ENCODE measurements at regions not wholly inside any gene's neighbourhood (a gene's known extent, or its start where the extent isn't known, plus 50 kb on each side); places are given as distances from the start of the nearest gene placed in this dataset.
"Not testable (repeated sequence)": the region's sequence is repeated elsewhere in the genome, so short reads cannot be mapped to it uniquely, and the experiment has no call there.

DNA sequence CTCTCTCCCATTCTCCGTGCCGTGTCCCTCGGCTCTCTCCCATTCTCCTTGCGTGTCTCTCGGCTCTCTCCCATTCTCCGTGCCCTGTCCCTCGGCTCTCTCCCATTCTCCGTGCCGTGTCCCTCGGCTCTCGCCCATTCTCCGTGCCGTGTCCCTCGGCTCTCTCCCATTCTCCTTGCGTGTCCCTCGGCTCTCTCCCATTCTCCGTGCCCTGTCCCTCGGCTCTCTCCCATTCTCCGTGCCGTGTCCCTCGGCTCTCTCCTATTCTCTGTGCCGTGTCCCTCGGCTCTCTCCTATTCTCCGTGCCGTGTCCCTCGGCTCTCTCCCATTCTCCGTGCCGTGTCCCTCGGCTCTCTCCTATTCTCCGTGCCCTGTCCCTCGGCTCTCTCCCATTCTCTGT lies 94.6 kb upstream of the FRG1 start:
- H3K27ac Mint-ChIP-seq; DNase-seq; H3K9me3 Mint-ChIP-seq; H3K4me3 Mint-ChIP-seq; H3K4me1 Mint-ChIP-seq; H3K36me3 Mint-ChIP-seq (ENCODE audit: low read depth); intact Hi-C loops (cut with micrococcal nuclease); H3K27me3 Mint-ChIP-seq: not testable (repeated sequence)

DNA sequence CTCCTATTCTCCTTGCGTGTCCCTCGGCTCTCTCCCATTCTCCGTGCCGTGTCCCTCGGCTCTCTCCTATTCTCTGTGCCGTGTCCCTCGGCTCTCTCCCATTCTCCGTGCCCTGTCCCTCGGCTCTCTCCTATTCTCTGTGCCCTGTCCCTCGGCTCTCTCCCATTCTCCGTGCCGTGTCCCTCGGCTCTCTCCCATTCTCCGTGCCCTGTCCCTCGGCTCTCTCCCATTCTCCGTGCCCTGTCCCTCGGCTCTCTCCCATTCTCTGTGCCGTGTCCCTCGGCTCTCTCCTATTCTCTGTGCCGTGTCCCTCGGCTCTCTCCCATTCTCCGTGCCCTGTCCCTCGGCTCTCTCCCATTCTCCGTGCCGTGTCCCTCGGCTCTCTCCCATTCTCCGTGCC lies 94.1 kb upstream of the FRG1 start:
- H3K4me3 Mint-ChIP-seq; H3K4me1 Mint-ChIP-seq; H3K9me3 Mint-ChIP-seq; DNase-seq; H3K36me3 Mint-ChIP-seq (ENCODE audit: low read depth); H3K27me3 Mint-ChIP-seq; intact Hi-C loops (cut with micrococcal nuclease); H3K27ac Mint-ChIP-seq: not testable (repeated sequence)

DNA sequence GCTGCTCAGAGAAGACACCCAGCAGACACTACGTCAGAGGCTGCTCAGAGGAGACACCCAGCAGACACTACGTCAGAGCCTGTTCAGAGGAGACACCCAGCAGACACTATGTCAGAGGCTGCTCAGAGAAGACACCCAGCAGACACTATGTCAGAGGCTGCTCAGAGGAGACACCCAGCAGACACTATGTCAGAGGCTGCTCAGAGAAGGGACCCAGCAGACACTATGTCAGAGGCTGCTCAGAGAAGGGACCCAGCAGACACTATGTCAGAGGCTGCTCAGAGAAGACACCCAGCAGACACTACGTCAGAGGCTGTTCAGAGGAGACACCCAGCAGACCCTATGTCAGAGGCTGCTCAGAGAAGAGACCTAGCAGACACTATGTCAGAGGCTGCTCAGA lies 92.0 kb upstream of the FRG1 start:
- H3K27ac Mint-ChIP-seq; intact Hi-C loops (cut with micrococcal nuclease); H3K4me3 Mint-ChIP-seq; H3K27me3 Mint-ChIP-seq; H3K9me3 Mint-ChIP-seq; H3K36me3 Mint-ChIP-seq (ENCODE audit: low read depth); H3K4me1 Mint-ChIP-seq: not testable (repeated sequence)
- DNase-seq = peak; percentile 59

DNA sequence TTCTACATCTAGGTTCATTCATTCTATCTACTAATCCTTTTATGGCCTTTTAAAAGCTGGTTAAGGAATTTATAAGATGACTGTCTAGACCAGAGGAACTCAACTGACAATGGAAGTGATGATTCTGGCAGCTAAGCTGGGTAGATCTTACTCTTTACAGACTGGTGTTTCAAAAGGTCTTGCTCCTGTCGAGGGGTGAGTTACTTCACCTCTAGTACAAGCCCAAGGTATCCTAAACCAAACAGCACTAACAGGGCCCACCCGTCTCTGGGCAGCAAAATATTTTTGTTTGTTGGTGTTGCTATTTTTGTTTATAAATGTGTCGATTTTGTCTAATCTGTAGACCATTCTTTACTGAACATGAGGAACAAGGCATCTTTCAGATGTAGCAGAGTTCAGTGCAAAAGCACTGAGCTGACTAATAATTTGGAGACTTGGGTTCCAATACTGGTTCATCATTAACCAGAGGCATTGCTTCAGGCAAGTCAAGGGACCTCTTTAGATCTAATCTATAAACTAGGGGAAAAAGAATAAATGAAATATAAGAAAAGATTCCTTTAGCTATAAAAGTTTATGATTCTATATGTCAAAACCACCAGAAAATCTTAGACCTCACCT lies 90.3 kb upstream of the FRG1 start:
- no peak overlapping the region for H3K27ac Mint-ChIP-seq
- H3K27me3 Mint-ChIP-seq = no peaks in the 10 kb centered on the region
- no peak overlapping the region for H3K4me3 Mint-ChIP-seq
- no peaks in the 10 kb centered on the region for H3K4me1 Mint-ChIP-seq
- no peaks in the 10 kb centered on the region for H3K36me3 Mint-ChIP-seq (ENCODE audit: low read depth)
- intact Hi-C loops (cut with micrococcal nuclease) = no loop called here
- no peak for DNase-seq
- peaks cover 5% of the 10 kb centered on the region for H3K9me3 Mint-ChIP-seq

DNA sequence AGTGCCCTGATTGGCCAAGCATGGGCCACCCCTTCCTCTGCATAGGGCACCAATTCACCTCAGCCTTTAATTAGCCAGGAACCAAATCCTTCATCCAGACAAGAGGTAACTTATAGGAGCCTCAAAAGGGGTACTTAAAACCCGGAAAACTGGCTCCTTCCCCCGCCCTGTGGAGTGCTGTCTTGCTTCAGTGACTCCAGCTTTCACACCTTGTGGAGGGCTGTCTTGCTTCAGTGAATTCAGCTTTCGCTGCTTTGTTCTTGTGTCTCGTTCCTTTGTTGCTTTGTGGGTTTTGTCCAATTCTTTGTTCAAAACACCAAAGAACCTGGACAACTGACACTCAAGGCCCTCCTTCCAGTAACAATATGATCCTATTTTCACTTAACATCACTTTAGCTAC lies 82.2 kb upstream of the FRG1 start:
- no peaks in the 10 kb centered on the region for H3K4me1 Mint-ChIP-seq
- DNase-seq = no peak
- peaks cover 6% of the 10 kb centered on the region for H3K9me3 Mint-ChIP-seq
- H3K27ac Mint-ChIP-seq = no peak overlapping the region
- H3K4me3 Mint-ChIP-seq = no peak overlapping the region
- H3K27me3 Mint-ChIP-seq = no peaks in the 10 kb centered on the region
- intact Hi-C loops (cut with micrococcal nuclease) = no loop called here
- no peaks in the 10 kb centered on the region for H3K36me3 Mint-ChIP-seq (ENCODE audit: low read depth)

DNA sequence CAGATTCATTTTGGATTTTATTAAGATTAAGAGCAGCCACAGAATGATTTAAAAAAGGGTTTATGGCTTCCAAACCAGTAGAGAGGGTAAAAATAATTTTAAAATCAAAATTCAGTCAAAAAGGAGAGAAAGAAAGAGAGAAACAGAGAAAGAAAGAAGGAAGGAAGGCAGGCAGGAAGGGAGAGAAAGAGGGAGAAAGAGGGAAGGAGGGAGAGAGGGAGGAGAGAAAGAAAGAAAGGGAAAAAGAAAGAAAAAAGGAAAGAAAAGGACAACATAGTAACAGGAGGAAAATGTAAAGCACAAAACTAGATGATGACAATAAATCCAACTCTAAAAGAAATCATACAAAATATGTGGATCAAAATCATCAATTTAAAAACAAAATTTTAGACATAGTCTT lies 79.6 kb upstream of the FRG1 start:
- DNase-seq = no peak
- Mint-ChIP-seq H3K27ac (no peak overlapping the region), H3K4me3 (no peak overlapping the region), H3K36me3 (ENCODE audit: low read depth) (no peaks in the 10 kb centered on the region), H3K27me3 (no peaks in the 10 kb centered on the region), H3K9me3 (no peaks in the 10 kb centered on the region), H3K4me1 (no peaks in the 10 kb centered on the region)
- intact Hi-C loops (cut with micrococcal nuclease) = no loop called here

DNA sequence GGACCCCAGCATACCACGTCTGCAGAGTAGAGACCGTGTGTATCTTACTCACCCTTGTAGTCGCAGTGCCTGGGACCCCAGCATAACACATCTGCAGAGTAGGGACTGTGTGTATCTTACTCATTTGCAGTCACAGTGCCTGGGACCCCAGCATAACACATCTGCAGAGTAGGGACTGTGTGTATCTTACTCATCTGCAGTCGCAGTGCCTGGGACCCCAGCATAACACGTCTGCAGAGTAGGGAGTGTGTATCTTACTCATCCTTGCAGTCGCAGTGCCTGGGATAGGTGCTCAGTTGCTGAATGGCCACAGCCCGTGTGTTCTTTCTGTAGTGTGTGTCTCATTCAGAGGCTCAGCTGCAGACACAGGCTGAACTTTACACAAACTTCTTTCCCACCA lies 71.4 kb upstream of the FRG1 start:
- Mint-ChIP-seq H3K36me3 (ENCODE audit: low read depth) (no peaks in the 10 kb centered on the region), H3K9me3 (peaks cover 4% of the 10 kb centered on the region), H3K27ac (no peak overlapping the region), H3K27me3 (no peaks in the 10 kb centered on the region), H3K4me3 (no peak overlapping the region), H3K4me1 (no peaks in the 10 kb centered on the region)
- no peak for DNase-seq
- intact Hi-C loops (cut with micrococcal nuclease) = no loop called here

DNA sequence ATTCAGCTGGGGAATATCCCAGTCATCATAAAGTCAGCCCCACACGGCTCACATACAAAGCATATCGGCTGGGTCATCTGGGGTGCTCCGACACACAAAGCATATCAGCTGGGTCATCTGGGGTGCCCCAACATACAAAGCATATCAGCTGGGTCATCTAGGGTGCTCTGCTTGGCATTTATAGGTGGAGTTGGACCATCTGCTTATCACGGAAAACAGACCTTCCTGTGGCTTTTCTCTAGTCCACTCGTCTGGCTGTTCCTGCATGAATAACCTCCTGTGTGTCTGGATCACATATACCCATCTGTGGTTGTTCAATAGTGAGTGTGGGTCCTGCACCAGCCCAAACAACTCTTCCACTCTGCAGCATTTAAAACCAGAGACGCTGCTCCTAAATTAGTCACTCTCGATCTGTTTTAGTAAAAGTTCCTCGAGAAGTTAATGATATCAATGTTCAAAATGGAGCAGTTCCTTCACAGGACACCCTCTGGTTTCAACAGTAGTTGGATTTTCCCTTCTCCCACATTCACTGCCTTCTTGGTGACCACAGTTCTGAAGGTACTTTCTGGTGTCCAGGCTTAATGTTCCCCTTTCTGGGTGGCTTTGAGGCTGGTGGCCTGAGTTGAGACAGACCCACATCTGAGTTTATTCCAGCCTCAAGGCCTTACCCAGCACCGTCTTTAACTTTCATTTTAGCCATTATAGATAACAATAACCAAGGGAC lies 70.0 kb upstream of the FRG1 start:
- H3K9me3 Mint-ChIP-seq = peaks cover 4% of the 10 kb centered on the region
- no peak overlapping the region for H3K4me3 Mint-ChIP-seq
- intact Hi-C loops (cut with micrococcal nuclease) = no loop called here
- no peaks in the 10 kb centered on the region for H3K27me3 Mint-ChIP-seq
- H3K27ac Mint-ChIP-seq = no peak overlapping the region
- H3K36me3 Mint-ChIP-seq (ENCODE audit: low read depth) = no peaks in the 10 kb centered on the region
- DNase-seq = no peak
- H3K4me1 Mint-ChIP-seq = no peaks in the 10 kb centered on the region

DNA sequence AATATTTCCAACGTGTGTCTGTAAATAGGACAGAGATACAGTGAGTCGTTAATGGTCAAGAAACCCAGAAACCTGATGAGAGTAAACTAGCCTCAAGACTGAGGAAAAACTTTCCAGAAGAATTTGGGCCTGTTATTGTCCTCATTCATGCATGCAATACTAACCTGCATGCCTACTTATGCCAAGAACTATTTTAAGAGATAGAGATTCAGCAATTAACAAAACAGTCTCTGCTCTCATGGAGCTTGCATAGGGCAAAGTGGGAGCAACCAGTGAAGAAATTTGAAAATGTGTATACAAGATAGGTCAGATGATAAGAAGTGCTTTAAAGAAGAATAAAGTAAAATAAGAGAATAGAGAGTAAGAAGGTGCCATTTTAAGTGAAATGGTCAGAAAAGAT lies 66.1 kb upstream of the FRG1 start:
- intact Hi-C loops (cut with micrococcal nuclease) = no loop called here
- H3K27me3 Mint-ChIP-seq = no peaks in the 10 kb centered on the region
- no peak overlapping the region for H3K27ac Mint-ChIP-seq
- peaks cover 4% of the 10 kb centered on the region for H3K9me3 Mint-ChIP-seq
- no peaks in the 10 kb centered on the region for H3K4me1 Mint-ChIP-seq
- no peak overlapping the region for H3K4me3 Mint-ChIP-seq
- no peaks in the 10 kb centered on the region for H3K36me3 Mint-ChIP-seq (ENCODE audit: low read depth)
- no peak for DNase-seq

DNA sequence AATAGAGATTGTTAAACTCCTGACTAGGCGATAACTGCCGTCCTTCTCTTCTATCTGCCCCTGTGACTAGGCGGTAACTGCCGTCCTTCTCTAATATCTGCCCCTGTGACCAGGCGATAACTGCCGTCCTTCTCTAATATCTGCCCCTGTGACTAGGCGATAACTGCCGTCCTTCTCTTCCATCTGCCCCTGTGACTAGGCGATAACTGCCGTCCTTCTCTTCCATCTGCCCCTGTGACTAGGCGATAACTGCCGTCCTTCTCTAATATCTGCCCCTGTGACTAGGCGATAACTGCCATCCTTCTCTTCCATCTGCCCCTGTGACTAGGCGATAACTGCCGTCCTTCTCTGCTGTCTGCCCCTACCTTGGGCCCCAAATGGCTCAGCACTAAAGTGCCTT lies 59.5 kb upstream of the FRG1 start:
- H3K4me3 Mint-ChIP-seq; H3K9me3 Mint-ChIP-seq; H3K4me1 Mint-ChIP-seq; intact Hi-C loops (cut with micrococcal nuclease); H3K27ac Mint-ChIP-seq; H3K27me3 Mint-ChIP-seq; H3K36me3 Mint-ChIP-seq (ENCODE audit: low read depth): not testable (repeated sequence)
- DNase-seq = peak; percentile 58

DNA sequence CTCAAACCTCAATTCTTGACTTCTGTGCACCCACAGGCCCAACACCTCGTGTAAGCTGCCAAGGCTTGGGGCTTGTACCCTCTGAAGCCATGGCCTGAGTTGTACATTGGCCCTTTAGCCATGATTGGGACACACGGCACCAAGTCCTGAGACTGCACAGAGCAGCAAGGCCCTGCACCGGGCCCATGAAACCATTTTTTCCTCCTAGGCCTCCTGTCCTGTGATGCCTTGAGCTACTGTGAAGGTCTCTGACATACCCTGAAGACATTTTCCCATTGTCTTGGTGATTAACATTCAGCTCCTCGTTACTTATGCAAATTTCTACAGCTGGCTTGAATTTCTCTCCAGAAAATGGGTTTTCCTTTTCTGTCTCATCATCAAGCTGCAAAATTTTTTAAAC lies 52.3 kb upstream of the FRG1 start:
- intact Hi-C loops (cut with micrococcal nuclease); H3K9me3 Mint-ChIP-seq; H3K27ac Mint-ChIP-seq; H3K4me1 Mint-ChIP-seq; H3K36me3 Mint-ChIP-seq (ENCODE audit: low read depth); H3K27me3 Mint-ChIP-seq; DNase-seq; H3K4me3 Mint-ChIP-seq: not testable (repeated sequence)

Data from activated CD4-positive, alpha-beta T cell treated with anti-CD3 and anti-CD28 coated beads, Interleukin-2, amount 10 ng/mL, durations not matched to agents 24 days and 14 days (primary cell).